ENCODE measurements at regions not wholly inside any gene's neighbourhood (a gene's known extent, or its start where the extent isn't known, plus 50 kb on each side); places are given as distances from the start of the nearest gene placed in this dataset.

GRCh38 chr9:105828171-105828570 is 133.8 kb downstream of the TMEM38B start:
- TF ChIP-seq STAT6 (CRISPR knock-in tag; conservative IDR thresholded peaks at IDR 0.05; ENCODE audit: low read depth) (no peak), CTCF (IDR thresholded peaks at IDR 0.05) (no peak), NR2C2 (CRISPR knock-in tag; IDR thresholded peaks at IDR 0.05) (no peak), TEAD4 (CRISPR knock-in tag; IDR thresholded peaks at IDR 0.05) (no peak)
- TF ChIP-seq, protein P1, sequence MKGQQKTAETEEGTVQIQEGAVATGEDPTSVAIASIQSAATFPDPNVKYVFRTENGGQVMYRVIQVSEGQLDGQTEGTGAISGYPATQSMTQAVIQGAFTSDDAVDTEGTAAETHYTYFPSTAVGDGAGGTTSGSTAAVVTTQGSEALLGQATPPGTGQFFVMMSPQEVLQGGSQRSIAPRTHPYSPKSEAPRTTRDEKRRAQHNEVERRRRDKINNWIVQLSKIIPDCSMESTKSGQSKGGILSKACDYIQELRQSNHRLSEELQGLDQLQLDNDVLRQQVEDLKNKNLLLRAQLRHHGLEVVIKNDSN (CRISPR knock-in tag; IDR thresholded peaks at IDR 0.05), result no peak

Data from WTC11 (cell line).